Activated CD4-positive, alpha-beta T cell treated with anti-CD3 and anti-CD28 coated beads, Interleukin-2, amount 50 U/mL, for 1 hour (primary cell): ENCODE measurements at regions not wholly inside any gene's neighbourhood (a gene's known extent, or its start where the extent isn't known, plus 50 kb on each side); places are given as distances from the start of the nearest gene placed in this dataset.
A peak's percentile ranks its signal among the peaks of the same experiment; 100 is the strongest.

Source experiments
- DNase-seq: peaks from one replicate; pipeline ENCODE4 v3.0.0-alpha.2; 2020

DNA sequence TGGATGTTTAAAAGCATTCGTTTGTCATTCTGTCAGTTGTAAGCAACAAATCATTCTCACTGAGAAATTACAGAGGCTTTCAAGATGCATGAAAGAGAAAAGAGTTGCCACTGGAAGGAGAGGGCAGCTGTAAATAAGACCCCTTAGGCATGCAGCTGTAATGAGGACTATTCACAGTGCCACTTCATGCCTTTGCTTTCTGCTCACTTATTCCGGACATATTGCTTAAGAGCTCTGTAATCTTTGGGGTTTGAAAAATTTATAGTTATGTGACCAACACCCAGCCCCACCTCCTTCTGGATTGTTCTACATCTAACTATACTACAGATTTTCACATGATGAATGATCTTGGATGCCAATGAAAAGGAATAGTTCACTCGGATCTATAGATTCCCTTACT is 194.8 kb upstream of the DCN start:
- DNase-seq: no peak

DNA sequence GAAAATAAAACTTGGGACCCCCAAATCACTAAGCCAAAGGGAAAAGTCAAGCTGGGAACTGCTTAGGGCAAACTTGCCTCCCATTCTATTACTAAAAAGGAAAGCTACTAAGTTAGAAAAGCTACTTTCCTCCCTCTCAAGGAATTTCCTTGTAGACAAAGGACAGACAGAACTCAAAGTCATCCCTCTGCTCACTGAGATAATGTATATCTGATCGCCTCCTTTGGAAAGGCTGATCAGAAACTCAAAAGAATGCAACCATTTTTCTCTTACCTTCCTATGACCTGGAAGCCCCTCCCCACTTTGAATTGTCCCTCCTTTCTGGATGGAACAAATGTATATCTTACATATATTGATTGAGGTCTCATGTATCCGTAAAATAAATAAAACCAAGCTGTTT is 190.5 kb upstream of the DCN start:
- no peak for DNase-seq

DNA sequence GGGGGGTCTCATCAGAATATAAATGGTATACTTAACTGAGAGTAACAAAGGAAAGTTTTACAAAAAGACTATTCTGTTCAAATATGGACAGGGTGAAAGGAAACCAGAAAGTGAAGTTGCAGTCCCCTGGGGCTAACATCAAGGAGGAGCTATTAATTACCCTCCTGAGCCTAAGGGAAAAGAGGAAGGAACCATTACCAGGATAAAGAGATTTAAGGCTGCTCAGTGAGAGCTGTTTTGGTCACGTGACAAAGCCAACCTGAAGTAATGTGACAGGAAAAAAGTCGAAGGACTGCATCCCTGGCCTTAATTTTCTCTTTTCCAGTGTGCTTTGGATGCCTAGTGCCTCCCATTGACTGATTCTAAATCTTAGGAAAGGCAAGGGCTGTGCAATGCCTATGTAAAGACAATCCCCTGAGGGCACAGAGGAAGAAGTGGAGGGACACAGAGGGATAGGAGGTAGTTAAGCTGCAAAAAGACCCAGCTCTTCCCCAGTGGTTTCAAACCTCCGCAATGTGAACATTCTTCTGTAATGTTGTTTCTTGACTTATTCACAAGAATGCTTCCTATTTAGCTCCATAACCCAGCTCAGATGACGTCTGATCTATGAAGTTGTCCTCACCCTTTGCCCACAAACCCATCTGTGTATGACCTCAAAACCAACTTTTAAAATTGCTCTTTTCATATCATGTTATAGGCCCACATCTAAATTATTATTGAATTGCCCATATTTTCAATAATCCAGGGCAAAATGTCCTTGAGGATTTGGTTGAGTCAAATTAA is 187.7 kb upstream of the DCN start:
- DNase-seq: no peak

DNA sequence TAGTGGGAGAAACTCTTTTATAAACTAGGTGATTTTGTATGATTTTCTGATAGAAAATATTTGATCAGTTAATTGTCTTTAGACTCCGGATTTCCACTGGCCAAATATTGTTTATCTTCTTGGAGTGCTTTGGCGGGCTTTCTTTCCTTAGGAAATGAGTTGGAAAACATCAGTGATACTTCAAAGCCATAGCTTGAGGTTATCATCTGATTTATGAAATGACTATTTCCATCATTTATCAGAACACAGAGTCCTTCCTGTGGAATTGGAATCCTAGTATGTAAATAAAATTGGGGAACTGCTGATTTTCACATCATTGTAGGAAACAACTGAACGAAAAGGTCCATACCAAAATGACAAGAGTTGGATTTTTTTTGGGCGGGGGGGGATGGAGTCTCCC is 186.0 kb upstream of the DCN start:
- no peak for DNase-seq

DNA sequence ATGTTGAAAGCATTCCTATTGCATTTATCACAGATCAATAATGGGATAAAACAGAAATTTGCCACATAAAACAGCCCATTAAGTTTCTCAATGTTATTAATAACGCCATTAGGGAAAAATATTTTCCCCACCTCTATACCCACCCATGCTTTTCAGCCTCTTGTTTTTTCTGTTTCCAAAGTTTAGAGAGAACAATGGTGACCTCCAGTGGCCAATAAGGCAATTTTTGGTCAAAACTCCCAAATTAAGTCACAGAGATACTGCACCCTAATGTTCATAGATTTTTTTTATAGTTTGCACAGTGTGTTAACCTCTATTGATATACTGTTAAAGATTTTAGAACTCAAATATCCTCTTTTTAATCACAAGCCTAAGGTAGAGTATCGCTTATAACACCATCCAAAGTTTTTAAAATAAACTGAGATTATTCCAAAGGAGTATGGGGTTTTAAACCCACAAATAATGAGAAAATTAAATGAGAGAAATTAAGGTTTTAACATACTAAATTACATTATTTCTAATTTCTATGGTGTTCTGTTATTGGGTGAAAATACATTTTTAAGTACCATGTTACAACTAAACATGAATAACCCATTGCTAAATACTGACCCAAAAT is 184.7 kb upstream of the DCN start:
- DNase-seq: no peak

DNA sequence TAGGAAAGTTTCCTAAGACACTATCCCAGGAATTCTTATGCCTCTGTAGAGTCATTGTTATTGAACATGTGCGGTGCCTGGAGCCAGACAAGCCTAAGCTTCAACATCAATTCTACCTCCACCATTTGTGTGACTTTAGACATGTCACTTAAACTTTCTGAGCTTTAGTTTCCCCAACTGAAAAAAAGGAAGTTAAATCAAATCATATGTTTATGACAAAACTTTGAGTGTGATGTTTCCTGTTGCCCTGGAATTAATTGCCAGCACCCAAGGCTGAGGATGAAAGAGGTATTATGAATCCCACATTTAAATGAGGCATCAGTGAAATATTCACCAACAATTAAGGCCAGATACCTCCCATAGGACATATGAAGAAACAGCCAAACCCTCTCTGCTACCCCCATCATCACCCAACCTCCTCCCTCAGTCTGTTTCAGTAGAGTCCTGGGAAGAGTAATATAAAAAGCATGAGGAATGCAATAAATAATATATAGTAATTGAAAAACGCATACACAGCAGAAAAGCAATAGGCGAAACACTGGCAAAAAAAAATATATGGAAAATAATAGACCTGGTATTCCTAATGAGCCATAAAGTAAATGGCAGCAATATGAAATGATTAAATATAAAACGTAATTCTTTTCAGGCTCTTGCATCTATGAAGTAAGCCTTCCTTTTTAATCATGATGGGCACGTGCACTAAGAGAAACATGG is 182.0 kb upstream of the DCN start:
- no peak for DNase-seq

DNA sequence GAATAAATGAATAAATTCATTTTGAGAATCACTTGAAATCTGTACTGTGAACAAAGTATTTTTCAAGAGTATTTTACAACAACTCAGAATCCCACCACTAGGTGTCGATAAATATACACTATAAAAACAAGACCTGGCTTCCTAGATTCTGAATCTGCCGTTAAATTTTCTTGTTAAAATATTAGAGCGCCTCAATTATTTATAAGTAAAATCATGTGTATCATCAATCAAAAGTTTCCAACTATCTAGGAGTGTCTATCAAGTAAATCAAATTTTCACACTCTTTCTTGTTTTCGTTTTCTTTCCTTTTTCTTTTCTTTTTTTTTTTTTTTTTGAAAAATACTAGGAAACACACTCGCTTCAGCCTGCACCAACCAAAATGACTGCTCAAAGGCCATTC is 179.2 kb upstream of the DCN start:
- DNase-seq: no peak

DNA sequence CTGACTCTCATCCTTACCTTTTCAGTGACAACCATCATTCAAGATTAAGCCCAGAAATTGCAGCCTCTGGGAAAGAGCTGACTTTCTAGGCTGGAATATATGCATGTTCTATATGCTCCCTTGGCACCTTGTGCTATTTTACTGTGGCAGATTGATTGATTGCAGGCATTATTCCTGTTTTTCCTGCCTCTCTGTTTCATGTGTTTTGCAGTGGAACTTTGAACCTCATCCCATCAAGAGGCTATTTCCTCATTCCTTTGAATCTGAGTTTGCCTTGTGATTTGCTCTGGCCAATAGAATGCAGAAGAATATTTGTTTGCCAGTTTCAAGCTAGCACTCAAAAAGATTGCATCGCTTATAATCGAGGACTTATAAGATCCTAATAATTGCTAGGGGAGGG is 174.8 kb upstream of the DCN start:
- no peak for DNase-seq

DNA sequence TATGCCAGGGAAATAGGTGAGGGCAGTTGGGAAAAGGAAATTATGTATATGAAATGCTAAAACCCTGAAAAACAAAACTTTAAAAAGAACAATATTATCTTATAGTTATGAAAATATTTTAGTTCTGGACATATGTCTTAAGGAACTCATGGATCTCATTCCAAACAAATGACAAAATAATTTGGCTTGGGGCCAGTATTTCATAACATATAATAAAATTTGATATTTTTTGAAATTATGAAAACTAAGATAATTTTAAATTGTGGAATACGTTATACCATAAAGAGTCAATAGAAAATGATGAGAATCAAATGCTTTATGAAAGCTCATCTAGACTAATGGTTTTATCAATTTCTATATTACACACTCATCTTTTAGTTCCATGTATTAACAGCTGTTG is 173.8 kb upstream of the DCN start:
- no peak for DNase-seq

DNA sequence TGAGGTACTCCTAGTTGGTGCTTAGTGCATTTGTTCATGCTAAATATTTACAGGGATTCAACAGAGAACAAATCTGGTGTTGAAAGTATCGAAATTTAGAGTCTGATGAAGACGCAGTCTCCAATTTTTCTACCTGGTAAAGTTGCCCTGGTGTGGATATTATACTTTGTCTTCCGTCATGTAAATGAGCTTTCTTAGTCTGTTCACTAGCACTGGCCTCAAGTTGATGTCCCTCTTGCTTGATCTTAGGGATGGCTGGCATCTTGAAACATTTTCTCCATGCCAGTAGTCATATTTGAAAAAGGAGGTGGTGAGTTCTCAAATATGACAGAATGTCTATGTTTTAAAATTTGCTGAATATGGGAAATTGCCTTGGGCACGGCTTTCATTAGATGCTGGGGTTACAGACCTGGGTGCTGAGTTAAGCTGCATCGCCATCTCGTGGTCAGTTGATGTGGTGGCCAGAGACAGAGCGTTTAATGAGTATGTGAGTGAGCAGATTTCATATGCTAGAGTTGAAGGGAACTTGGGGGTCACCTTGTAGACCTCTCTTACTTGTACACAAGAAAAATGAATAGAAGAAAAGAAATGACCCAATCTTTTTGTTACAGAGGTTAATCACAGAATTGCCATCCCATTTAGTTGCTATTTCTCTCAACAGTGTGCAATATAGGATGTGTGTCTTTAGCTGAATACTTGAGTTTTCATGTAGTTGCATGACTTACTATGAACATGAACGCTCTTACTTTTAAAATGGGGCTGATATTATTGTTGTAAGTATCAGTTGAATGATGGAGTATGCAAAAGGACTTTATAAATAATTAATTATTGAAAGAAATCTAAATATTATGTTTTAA is 172.8 kb upstream of the DCN start:
- DNase-seq: peak; percentile 30

DNA sequence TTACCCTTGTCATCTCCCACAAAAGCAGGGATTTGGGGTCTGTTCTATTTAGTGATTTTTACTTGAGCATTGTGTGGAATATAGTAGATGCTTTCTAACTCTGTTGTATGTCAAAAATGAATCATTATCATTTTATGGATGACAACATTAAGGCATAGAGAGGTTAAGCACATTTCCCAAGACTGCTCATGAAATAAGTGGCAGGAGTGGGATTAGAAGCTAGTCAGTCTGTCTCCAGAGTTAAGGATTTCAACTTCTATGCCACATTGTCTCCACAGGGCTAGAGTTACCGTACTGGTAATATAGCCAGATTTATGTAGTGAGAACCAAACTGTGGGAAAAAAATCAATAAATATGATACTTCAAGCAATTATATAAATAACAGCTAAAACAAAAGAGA is 170.6 kb upstream of the DCN start:
- DNase-seq: no peak

DNA sequence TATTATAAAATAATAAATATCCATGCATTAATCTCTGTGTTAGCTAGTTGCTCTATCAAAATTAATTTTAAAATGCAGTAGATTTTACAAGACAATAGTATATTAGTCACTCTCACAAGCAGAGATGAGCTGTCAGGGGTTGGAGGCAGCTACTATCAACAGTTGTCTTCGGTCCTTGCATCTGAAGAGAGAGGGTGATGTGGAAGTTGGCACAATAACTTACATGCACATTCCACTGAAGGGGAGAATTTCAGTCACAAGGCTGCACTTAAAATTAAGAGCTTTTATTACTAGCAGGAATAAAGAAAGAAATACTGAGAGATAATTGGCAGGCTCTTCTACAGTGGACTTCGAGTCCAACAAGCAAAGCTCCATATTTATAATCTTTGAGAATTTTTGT is 166.9 kb upstream of the DCN start:
- no peak for DNase-seq

DNA sequence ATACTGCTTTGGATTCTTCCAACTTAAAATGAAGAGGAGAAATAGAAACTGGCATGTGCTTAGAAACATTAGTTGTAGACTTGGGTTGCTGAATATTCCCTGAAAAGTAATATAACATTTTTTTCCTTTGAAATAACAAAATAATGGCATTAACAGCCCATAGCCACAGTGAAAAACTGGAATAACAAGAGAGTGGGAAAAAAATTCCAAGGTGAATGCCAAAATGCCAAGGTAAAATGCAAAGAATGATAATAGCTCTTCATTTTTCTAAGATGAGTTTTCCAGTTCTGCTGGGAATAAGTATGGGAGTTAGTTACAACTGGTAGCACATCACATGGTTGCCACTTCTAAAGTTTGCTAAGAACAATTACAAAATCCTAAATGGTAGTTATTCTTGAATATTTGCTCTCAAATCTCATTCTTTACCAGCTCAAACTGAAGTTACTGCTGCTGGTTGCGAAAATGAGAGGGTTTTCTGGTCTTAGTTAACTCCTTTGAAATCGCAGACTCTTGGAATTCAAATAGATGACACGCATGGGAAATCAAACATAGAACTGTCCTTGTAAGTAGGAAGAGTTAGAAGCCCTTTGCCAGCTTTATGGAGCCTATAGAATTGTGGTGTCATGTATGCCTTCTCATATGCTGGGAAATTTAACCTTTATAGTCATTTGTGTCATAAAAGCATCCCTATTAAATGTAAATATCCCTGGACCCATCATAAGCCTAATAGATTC is 165.0 kb upstream of the DCN start:
- DNase-seq: no peak

DNA sequence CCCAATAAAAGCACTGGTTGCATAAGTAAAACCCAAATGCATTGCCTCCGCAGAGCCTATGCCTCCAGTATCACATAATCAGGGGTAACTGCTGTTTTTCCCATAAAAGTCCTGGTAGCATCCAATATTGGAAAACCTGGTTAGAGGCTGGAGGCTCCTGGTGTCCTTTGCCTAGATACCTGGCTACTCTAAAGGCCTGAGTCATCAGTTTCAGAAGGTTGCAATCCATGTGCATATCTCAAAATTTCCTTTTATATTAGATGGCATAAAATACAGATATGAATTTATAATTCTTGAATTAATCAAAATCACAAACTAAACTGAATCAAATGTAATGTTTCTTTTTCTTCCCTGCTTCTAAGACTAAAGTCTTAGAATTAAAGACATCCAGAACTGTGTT is 164.2 kb upstream of the DCN start:
- DNase-seq: no peak

DNA sequence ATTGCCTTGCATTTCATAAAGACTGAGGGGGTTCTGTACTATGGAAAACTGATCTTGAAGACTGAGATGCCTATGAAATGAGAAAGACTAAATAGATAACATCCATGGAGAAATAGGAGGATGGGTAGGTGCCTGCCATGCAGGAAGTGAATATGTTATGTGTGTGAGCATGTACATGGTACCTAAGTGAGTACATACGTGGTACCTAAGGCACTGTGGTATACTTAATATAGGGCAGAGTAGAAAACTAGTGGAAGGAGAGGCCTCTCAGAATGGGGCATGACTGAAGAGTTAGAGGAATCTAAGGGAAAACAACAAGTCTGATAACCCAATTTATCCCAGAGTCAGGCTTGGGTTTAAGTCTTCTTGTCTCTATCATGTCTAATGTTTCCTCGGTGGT is 161.8 kb upstream of the DCN start:
- no peak for DNase-seq

DNA sequence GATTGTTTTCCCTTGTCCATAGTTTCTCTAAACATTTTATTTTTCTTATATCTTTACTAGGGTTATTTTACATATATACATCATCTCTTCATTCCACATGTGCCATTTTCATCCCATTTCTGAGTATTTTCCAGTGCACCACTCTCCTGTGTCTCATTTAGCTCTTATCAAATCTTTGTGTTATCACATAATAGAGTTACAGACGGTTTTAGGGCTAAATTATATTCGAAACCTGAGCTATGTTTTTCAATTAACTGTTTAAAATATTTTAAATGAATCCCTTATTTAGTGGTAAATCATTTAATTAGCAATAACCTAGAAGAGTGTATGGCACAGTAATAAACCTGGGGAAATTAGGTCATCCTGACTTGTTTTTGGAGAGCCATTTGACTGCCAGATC is 160.4 kb upstream of the DCN start:
- no peak for DNase-seq

DNA sequence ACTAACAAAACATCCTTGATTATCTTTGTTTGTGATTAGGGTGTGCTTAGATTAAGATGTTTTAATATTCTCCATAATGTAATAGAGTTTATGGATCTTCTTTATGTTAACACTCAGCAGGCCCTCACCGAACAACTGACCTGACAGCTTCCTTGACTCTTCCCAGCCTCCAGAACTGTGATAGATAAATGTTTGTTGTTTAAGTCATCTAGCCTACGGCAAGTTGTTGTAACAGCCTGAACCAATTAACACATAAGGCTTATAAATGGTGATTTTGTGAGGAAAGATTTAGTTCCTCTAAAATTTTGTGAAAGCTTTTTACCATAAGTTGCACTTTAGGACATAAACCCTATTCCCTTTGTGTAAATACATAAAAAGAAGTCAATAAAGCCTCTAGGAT is 156.5 kb upstream of the DCN start:
- DNase-seq: no peak

DNA sequence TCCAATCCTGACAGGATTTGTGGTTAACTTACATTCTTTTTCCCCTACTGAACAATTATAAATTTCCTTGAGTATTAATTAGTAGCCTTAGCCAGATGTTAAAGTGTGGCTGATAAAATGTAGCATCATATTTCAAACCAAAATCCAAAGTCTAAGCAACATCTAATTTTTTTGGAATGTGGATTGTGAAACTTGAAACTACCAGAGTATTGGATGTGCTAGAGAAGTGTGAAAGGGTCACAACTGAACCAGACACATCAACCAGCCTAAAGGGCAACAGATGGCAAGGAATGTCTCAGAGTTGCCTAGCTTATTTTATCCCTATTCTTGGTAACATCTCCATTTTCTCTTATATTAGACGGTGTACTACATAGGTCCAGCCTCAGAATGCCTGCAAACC is 153.1 kb upstream of the DCN start:
- no peak for DNase-seq

DNA sequence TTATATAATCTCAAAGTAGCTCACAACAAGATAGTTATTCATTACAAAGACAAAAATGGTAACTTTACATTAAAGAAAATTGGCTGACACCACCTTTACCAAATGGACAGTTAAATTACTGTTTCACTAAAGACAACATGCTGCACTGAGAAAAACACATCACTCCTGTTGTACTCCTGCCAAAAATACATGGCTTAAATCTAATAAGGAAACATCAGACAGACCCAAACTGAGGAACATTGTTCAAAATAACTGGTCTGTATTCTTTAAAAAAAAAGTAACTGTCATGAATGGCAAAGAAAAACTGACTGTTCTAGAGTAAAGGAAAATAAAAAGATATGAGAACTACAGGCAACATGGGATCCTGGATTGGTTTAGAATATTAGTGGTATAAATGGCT is 151.3 kb upstream of the DCN start:
- no peak for DNase-seq

DNA sequence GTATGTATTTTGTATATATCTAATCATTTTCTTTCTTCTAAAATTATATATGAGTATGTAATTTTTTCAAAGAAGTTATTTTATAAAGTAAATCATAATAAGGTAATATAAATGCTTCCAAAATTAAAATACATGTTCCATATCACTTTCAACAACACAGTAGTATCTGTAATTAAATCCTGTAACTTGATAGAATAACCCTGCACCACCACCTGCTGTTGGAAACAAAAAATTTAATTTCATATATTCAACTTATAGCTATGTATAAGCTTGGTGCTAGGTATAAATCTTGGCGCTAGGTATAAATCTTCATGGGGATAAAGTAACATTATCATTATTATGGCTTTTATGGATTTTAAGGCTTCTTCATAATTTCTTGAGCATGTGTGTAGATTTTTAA is 149.7 kb upstream of the DCN start:
- DNase-seq: no peak

DNA sequence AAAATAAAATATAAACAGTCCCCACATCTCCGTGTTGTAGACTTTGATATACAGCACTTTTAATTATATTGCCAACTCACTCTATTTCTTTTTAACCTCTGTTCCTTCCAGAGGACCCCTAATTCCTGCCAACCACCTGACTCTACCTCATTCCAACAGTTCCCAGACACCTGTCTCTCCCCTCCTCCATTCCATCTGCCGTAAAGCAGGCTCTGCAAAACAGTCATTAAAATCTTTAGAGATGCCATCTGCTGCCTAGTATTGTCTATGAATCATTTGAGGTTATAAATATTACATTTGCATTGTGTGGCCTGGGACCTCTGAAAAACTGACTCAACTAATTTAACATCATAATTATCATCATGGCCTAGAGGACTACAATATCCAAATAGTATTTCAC is 148.8 kb upstream of the DCN start:
- no peak for DNase-seq

DNA sequence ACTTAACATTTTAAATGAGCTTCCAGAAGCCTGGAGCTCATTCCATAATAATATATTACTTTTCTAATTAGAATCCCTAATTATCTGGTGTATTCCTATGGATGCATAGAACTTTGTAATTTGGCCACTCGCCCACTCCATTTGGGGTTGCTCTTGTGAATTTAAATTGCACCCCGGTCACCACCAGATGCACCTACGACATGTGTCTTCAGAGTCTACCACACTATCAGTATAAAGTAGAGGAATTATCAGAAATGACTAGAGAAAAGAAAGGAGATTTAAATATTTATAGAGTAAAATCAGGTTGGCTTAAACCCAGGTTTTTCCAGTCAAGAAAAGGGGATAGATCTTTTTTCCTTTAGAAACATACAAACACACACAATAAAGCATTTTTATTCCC is 145.8 kb upstream of the DCN start:
- no peak for DNase-seq

DNA sequence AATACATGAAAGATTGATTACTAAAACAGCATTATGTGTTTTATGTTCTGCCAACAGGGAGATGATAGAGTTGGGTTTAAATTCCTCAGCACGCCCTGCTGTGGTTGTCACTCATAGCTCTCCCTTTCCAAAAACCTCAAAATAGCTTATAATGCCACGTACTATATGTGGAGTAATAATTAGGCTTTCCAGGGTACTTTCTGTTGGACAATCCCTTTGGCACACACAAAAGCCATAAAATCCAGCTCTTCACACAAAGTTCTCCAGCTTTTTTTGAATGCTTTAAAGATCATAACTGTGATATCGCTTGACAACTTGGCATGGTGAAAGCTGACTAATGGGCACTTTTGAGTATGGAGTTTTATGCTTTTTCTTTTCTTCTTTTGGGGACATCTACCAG is 145.3 kb upstream of the DCN start:
- DNase-seq: no peak
